Hippocampal formation (tissue), 2 donors: ENCODE measurements at regions not wholly inside any gene's neighbourhood (a gene's known extent, or its start where the extent isn't known, plus 50 kb on each side); places are given as distances from the start of the nearest gene placed in this dataset.
A peak's percentile ranks its signal among the peaks of the same experiment; 100 is the strongest.

Experiments
- DNase-seq, 2 donors: peaks; one replicate each; lab custom pipeline; 2025; lab: John Stamatoyannopoulos, UW

DNA sequence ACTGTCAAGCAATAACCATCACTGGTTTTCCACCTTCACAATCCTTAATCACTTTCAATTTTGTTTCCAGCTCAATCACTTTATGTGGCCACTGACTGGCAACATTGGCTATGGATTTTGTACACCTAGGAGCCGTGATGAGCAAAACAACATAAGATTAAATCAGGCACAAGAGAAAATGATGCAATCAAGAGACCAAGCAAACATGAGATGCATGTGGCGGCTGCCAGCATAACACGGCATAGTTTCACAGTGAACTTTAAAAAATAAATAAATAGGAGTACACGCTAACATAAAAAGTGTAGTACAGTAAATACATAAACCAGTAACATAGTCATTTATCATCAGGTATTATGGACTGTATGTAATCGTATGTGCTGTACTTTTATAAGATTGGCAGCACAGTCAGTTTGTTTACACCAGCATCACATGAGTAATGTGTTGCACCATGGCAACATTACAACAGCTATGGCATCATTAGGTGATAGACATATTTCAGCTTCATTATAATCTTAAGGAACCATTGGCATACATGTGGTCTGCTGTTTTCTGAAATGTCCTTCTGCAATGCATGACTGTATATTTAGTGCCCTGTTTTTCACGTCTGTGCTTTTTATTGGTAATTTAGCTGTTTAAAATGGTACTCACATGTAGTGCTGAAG is 83.3 kb upstream of the PRDM11 start:
- DNase-seq, result no peak

DNA sequence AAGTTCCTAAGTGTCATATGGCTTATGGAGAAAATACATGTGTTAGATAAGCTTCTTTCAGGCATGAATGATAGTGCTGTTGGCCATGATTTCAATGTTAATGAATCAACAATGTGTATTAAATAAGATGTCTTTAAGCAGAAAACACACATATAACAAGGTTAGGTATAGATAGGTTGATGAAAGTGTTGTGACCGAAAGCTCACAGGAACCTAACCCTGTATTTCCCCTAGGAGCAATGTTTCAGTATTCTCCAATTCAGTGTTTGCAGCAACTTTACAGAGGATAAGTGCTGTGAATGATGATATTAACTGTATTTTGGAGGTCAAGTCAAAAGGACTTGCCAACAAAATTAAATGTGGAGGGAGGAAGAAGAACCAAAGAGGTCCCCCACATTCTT is 82.8 kb upstream of the PRDM11 start:
- no peak for DNase-seq

DNA sequence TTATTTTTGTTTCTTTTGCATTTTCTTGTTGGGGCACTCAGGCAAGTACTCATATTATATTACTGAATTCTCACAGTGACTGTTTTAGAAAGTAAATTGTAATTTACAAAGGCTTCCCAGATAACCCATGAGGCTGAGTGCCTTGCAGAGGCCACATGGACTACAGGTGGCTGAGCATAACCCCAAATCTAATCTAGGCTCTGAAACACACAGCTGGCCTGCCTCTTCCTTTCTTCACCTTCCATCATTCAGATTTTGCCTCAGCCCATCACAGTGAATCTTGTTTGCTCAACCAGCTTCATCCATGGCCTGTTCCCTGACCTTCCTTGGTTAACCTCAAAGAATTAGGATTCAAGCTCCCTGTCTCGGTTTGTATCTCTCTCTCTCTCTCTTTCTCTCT is 78.5 kb upstream of the PRDM11 start:
- DNase-seq, result no peak

DNA sequence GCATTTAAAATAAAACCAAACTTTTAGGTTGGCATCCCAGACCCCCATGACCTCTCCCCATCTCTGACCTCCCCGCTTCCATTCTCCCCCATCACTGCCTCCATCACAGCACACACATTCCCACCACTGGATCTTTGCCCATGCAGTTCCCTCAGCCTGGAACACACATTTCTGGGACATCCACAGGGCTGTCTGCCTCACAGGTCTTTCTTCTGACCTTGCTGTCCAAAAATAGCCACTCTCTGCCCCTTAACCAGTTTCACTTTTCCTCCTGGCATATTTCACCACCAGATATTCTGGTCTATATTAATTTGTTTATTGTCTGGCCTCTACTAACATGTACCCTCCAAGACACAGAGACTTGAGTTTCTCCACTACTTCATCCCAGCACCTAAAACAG is 75.2 kb upstream of the PRDM11 start:
- no peak for DNase-seq

DNA sequence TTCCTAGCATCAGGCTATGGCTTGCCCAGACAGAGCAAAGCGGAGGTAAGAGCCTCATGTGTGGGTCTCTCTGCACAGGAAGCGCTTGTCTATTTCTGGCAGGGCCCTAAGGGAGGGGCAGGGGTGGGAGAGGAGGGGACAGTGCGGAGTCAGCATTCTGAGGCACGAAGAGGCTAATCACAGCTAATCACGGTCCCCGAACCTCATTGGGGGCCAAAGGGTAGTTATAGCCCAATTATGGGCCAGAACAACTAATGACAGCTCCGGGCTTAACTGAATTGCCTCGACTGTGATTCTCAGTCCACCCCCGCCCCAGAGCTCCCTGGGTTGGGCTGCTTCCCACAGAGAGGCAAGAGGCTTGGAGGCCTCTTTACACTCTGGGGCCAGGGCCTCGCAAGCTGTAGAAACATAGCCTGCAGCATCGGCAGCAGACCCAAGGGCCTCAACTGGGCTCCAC is 72.7 kb upstream of the PRDM11 start:
- DNase-seq, result no peak

DNA sequence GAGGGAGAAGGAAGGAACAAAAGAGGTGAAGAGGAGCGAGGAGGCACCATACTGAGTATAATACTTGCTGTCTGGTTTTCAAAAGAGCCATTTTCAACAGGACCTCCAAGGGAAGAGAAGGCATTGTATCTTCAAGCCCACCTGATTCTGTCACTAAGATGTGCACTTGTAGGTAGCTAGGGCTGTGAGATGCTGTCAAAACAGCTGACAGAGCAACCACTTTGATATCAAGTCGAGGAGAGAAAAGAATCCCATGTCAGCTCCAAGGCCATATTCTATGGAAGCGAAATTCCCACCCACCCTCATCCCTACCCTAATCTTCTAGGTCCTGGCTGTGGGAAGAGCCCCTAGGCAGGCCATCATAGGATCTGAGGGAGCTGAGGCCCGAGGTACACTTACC is 70.9 kb upstream of the PRDM11 start:
- DNase-seq, result no peak

DNA sequence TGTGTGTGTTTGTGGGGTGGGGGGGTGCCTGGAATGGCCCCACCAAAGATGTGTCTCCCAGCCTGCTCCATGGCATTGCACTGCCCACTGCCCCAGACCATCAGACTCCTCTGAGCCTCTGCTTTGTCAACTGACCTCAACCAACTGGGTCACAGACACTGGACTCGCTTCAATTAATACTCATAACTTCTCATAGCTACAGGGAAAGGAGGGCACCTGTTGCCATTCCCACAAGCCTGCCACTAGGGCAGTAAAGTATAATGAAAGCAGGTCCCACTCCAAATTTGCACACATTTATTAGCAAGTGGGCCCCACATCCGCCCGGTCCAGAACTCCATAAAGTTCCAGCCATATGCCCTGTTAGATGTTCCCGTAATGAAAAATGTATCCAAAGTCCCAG is 70.5 kb upstream of the PRDM11 start:
- no peak for DNase-seq

DNA sequence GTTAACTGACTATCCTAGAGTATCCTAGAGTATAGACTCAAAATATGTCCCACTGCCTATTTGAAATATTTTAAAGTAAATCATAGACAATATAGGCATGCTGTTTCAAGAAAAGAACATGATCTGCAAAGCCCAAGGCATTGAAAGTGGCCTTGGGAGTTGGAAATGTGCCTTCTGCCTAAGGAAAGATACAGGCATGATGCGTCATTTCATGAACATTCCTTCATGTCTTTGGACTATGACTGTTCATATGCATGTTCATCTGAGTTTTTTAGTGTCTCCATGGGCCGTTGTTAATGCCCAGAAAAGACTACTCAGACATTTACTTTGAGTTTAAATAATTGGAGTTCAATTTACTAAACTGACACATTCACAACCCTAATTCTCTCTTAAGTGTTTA is 69.7 kb upstream of the PRDM11 start:
- DNase-seq, result no peak

DNA sequence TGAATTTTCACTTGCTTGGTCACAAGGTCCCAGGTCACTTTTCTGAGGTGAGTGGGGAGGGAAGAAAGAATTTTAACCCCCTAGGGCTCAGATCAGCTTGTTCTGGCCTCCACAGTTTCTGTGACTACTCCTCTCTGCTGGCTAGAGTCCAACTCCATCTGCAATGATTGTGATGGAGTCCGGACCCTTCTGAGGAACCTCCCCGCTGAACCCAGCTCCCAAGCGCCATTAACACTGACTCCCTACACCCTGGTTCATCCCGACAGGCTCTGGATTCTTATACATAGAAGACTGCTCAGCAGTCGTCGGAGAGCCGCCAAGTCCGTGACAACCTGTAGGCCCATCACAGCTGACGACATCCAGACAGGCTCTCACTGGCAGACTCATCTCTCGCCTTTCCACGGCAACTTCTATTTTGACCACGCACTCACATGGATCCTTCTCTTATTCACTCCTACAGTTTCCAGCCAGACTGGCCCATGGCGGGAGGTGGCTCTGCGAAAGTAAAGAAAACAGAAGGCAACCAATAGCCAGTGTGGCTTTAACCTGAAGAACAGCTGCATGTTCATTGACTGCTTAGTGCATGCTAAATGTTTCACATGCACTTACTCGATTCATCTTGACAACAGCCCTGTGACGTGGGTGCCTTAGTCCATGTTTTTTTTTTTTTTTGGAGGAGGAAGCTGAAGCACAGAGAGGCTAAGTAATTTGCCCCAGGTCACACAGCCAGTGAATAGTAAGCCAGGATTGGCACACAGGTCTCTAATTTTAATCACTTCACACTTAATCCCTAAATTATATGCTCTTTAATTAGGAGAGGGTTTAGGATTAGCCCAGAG is 68.0 kb upstream of the PRDM11 start:
- DNase-seq, result no peak

DNA sequence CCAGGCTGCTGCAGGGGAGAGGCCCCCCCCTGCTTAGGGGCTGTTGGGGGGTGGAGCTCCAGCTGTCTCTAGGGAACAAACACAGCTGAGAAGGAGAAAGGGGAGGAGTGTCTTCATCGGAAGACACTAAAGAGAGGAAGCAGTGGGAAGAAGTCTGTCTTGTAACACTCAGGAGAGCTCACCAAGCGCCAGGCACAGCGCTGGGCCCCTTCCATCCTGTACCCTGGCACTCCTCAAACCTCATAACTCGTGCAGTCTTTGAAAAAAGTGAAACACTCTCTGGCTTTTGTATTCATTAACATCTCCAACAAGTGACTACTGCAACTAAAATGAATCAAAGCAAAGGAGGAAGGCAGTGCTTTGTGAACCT is 67.4 kb upstream of the PRDM11 start:
- peak in 1 of 2 donors; percentile 20 for DNase-seq

DNA sequence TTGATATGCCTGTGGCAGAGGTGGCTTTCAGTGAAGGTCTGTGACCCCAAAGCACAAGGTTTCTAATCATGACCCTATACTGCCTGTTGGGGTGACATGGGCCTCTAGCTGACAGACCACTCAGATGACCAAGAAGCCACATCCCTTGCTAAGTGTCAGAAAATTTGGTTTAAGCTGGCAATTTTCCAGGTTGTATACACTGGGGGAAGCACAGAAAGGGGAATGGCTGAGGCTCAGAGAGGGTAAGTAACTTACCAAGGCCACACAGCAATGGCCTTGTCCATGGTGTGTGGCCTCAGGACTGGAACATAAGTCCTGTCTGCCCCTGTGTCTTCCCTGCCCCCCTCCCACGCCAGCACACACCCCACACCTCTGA is 66.9 kb upstream of the PRDM11 start:
- no peak for DNase-seq

DNA sequence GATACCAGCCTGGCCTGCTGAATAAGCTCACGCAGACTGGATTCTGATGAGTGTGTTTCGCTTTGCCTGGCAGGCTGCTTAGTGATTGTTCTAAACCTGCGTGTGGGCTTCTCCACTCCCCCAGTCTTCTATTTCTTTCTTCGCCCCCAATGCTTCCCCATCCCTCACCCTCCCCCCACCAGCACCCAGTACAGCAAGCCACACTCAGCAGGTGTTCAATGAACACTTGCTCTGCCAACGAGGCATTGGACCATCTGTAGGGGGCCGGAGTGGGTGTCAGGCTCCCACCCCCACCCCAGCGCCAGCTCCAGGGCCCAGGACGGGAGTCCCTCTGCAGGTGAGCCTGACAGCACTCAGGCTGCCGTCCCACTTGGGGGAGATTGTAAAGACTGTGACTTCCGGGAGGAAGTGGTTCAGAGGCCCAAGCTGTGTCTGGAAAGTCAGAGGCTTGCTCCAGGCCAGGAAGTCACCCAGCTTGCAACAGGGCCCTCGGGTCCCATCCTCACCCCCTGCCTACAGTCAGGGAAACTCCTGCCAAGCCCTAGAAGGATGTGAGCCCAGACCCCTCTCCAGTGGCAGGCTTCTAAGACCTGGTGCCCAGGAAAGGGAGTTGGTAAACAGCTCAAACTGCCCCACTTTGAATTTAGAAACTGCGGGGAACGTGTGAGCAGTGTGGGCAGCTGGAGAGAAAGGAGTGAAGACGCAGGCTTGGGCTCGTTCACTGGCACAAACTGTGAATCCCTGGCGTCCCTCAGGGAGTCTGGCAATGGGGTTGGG is 66.3 kb upstream of the PRDM11 start:
- no peak for DNase-seq

DNA sequence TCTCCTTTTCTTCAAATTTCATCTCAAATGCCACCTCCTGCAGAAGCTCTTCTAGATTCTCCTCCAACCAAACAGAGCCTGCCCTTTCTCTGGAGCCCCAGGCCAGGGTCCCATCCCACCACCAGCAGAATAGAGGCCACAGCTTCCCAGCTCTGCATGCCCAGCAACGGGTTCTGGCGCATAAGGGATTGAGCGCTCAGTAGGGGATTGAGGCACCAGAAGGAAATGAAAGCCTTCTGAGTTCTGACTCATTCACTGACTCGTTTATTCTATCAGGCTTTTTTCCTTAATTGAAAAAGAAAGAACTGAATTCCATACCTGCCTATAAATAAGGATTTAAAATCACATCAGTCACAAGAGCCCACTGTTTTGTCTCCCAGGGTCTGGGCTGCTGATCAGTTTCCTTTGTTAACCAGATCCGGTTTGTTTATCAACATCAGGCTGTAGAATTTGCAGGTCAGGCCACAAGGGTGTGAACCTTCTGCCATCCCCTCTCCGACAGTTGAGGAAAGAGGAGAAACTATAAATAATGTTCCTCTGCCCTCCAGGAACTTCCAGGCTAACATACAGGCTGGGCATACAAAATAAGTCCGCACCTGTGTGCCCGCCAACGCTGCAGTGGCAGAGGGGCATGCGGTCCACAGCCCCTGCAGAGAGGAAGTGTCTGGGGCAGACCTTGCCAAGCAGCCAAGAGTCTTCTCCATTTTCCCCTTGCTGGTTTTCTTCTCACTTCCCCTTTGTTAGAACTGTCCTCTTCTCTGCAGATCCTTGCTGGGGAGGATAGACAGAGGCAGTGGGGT is 63.5 kb upstream of the PRDM11 start:
- DNase-seq, result no peak

DNA sequence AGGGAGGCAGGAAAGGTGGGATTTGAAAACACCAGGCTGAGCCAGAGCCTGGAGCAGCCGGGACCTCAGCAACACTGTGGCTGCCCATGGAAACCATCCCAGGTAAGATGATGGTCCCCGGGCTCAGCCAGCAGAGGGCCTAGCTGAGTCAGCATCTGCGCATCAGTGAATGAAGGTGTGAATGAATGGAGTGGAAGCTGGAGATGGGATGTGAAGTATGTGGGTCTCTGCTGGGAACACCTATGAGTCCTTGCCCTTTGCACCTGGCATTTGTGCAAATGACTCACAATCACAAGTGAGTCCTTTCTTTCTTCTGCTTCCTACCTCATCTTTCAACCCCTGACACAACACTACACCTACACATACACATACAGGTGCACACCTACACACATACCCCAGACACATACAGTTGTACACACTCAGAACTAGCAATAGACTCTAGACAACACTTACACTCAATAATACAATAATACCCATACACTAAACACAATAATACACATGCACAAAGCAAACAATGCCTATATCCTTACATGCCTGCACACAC is 62.8 kb upstream of the PRDM11 start:
- no peak for DNase-seq

DNA sequence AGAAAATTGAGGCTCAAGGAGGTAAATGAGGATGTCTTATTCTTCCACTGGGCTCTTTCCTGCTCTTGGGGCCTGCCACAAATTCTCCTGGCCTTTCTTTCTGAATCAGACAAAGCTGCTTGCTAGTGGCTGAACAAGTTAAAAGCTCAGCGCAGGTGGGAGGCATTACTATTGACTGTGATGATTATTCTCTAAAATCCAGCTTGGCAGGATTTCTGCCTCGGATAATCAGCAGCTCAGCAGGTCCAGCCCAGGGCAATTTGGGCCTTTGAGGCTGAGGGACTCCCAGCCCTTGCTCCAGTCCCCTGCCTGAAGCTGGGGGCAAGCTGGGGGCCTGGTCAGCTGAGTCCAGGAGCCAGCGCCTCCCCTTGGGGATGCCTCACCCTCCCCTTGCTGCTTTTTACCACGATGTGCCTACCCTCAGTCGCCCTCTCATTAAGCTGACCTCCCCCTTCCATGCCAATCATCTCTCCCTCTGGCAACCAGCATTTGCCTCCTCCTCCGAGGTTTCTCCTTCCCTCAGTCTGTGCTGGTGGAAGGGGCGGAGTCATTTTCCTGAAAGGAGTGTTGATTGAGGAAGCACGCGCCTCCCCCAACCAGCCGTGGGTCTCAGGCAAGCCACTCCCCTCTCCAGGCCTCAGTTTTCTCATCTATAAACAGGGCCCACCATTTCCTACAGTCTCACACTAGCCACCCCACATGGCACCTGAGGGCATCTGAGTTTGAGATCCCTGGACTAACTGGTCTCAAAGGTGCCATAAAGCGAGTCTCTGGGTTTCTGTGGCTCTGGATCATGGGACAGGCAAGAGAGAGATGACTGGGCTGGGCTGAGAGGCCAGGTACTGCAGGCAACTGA is 60.6 kb upstream of the PRDM11 start:
- DNase-seq, result no peak

DNA sequence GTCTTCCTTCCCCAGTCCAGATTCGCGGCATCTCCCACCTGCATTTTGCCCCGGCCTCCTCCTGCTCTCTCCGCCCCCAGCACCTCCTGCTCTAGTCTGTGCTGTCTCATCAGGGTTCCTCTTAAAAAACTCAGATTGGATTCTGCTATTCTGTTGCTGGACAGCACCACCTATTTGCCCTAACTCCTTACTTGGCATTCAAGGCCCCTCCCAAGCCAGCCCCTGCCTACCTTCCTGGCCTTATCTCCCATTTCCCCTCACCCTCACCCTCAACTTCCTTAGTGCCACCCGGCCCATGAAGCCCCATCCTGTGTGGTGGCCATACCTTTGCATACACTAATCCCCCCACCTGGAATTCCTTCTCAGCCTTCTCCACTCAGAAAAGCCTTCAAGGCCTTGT is 59.9 kb upstream of the PRDM11 start:
- no peak for DNase-seq

DNA sequence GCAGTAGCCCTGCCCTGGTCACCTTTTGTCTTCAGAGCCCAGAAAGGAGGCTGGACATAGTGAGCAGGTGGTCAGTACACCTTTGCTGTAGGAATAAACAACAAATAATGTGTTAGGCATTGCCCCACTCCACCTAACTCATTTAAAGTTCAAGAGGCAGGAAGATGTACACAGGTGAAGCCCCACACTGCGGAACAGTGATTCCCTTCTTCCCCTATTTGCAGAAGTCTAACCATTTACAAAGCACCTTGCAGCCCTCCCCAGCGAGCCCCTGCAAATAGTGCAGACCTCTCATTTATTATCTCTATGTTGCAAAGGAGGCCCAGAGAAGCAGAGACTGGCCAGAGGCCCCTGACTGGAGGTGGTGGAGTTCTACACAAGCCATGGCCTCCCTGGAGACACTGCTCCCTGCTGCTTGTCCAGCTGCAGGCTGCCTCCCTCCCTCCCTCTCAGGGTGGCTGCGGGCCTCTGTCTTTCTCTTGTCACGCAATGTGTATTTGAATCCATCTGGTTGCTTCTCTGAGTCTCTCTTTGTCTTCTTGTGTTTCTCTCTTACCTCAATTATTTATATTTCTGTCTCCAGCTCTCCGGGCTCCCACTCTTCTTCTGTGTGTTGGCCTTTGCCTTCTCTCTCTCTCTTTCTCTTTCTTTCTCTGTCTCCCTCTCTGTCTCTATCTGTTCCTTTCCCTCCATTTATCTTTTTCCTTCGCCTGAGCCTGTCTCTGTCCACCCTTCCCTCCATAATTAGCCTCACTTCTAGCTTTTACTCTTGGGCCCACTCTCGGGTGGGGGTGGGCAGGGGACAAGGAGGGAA is 59.1 kb upstream of the PRDM11 start:
- DNase-seq, result no peak

DNA sequence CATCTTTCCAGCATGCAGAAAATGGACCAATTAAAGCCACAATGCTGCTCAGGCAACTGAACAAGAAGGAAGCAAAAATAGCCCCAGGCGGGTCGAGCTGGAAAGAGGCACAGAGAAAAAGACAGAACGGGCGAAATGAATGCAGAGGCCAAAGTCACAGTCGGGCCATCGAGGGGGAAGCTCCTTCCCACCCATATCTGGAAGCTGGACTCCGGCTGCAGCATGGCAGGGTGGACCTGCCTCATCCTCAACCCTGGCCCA is 58.6 kb upstream of the PRDM11 start:
- no peak for DNase-seq

DNA sequence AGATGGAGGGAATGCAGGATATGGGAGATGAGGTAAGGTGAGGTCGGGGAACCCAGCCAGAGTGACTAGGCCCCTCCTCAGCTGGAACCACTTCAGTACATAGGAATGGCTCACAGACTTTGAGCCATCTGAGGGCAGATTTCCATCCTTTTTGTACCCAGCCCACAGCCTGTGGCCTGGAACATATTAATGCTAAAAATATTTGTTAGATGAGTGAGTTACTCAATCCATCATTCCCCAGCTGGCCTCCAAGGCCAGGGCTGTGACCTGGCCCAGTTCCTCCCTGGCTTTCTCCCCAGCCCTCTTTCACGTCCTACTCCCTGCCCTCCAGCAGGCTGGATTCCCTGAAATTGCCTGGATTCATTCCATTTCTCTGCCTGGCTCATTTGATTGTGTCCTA is 57.2 kb upstream of the PRDM11 start:
- no peak for DNase-seq
